Skeletal muscle tissue (tissue), 3 donors: ENCODE measurements at regions not wholly inside any gene's neighbourhood (a gene's known extent, or its start where the extent isn't known, plus 50 kb on each side); places are given as distances from the start of the nearest gene placed in this dataset.

Experiments
- H3K27ac ChIP-seq: one replicate; pipeline ENCODE4 v1.7.0; 2013; ENCODE audit warnings: mild to moderate bottlenecking, low read depth, low read length, inconsistent platforms
- H3K27me3 ChIP-seq, 3 donors: one replicate each; pipeline ENCODE4 v1.7.0; 2013; ENCODE audit warnings: low read length in 3 of 3; ENCODE audit not compliant: control insufficient read depth in 3 of 3, insufficient read depth in 3 of 3
- H3K36me3 ChIP-seq, 3 donors: one replicate each; pipeline ENCODE4 v1.7.0; 2013; ENCODE audit warnings: low read length in 3 of 3; ENCODE audit not compliant: control insufficient read depth in 3 of 3, insufficient read depth in 3 of 3
- H3K4me1 ChIP-seq, 3 donors: one replicate each; pipeline ENCODE4 v1.7.0; 2013; ENCODE audit warnings: low read length in 3 of 3, mild to moderate bottlenecking in 3 of 3; ENCODE audit not compliant: control insufficient read depth in 3 of 3, insufficient read depth in 3 of 3
- H3K4me3 ChIP-seq, 3 donors: one replicate each; pipeline ENCODE4 v1.7.0; 2013; ENCODE audit warnings: low read length in 3 of 3
- H3K9ac ChIP-seq, 3 donors: one replicate each; pipeline ENCODE4 v1.7.0; 2013; ENCODE audit warnings: low read length in 3 of 3, mild to moderate bottlenecking in 3 of 3, moderate library complexity in 2 of 3, low read depth in 1 of 3
- H3K9me3 ChIP-seq, 3 donors: one replicate each; pipeline ENCODE4 v1.7.0; 2013; ENCODE audit warnings: low read length in 3 of 3; ENCODE audit not compliant: control insufficient read depth in 3 of 3
- donor health status: Osteomylitis.

GRCh38 chr22:47921906-47922305 is 1159.5 kb downstream of the TBC1D22A start:
- no peaks in the 10 kb centered on the region for H3K4me1 ChIP-seq
- H3K27ac ChIP-seq = no peak overlapping the region
- H3K9me3 ChIP-seq = peaks cover 0 to 5% (median 0%) of the 10 kb centered on the region in 3 donors
- peaks cover 0 to 9% (median 8%) of the 10 kb centered on the region in 3 donors for H3K27me3 ChIP-seq
- no peak overlapping the region for H3K4me3 ChIP-seq
- no peaks in the 10 kb centered on the region for H3K36me3 ChIP-seq
- no peak overlapping the region for H3K9ac ChIP-seq

GRCh38 chr22:47920380-47920959 is 1158.0 kb downstream of the TBC1D22A start:
- Histone ChIP-seq H3K9me3 (peaks cover 0 to 5% (median 0%) of the 10 kb centered on the region in 3 donors), H3K27ac (no peak overlapping the region), H3K27me3 (peaks cover 0 to 9% (median 3%) of the 10 kb centered on the region in 3 donors), H3K4me3 (no peak overlapping the region), H3K9ac (no peak overlapping the region), H3K4me1 (no peaks in the 10 kb centered on the region), H3K36me3 (no peaks in the 10 kb centered on the region)

- Histone ChIP-seq H3K4me1 (no peaks in the 10 kb centered on the region), H3K27me3 (peaks cover 0 to 6% (median 2%) of the 10 kb centered on the region in 3 donors), H3K9ac (no peak overlapping the region), H3K9me3 (peaks cover 0 to 5% (median 0%) of the 10 kb centered on the region in 3 donors), H3K27ac (no peak overlapping the region), H3K36me3 (no peaks in the 10 kb centered on the region), H3K4me3 (no peak overlapping the region)
These were observed 1157.4 kb downstream of the TBC1D22A start for GRCh38 chr22:47919893-47920292.

GRCh38 chr22:47919001-47919441 is 1156.6 kb downstream of the TBC1D22A start:
- no peaks in the 10 kb centered on the region for H3K4me1 ChIP-seq
- H3K9ac ChIP-seq = no peak overlapping the region
- H3K36me3 ChIP-seq = no peaks in the 10 kb centered on the region
- peaks cover 0 to 6% (median 2%) of the 10 kb centered on the region in 3 donors for H3K27me3 ChIP-seq
- no peak overlapping the region for H3K4me3 ChIP-seq
- H3K27ac ChIP-seq = no peak overlapping the region
- peaks cover 0 to 2% (median 0%) of the 10 kb centered on the region in 3 donors for H3K9me3 ChIP-seq

GRCh38 chr22:47918276-47918921 is 1155.9 kb downstream of the TBC1D22A start:
- H3K4me3 ChIP-seq = no peak overlapping the region
- H3K4me1 ChIP-seq = no peaks in the 10 kb centered on the region
- H3K9me3 ChIP-seq = no peaks in the 10 kb centered on the region
- H3K27me3 ChIP-seq = peaks cover 0 to 6% (median 2%) of the 10 kb centered on the region in 3 donors
- no peak overlapping the region for H3K9ac ChIP-seq
- no peak overlapping the region for H3K27ac ChIP-seq
- no peaks in the 10 kb centered on the region for H3K36me3 ChIP-seq

GRCh38 chr22:47914481-47915097 is 1152.1 kb downstream of the TBC1D22A start:
- no peak overlapping the region for H3K27ac ChIP-seq
- H3K27me3 ChIP-seq = peaks cover 0 to 3% (median 2%) of the 10 kb centered on the region in 3 donors
- H3K4me1 ChIP-seq = no peaks in the 10 kb centered on the region
- no peak overlapping the region for H3K4me3 ChIP-seq
- no peaks in the 10 kb centered on the region for H3K36me3 ChIP-seq
- no peak overlapping the region for H3K9ac ChIP-seq
- peaks cover 0 to 4% (median 0%) of the 10 kb centered on the region in 3 donors for H3K9me3 ChIP-seq

- Histone ChIP-seq H3K4me1 (no peaks in the 10 kb centered on the region), H3K9ac (no peak overlapping the region), H3K27ac (no peak overlapping the region), H3K9me3 (peaks cover 0 to 2% (median 0%) of the 10 kb centered on the region in 3 donors), H3K4me3 (no peak overlapping the region), H3K27me3 (no peaks in the 10 kb centered on the region), H3K36me3 (no peaks in the 10 kb centered on the region)
These were observed 1140.3 kb downstream of the TBC1D22A start for GRCh38 chr22:47902646-47903180.

- Histone ChIP-seq H3K27ac (no peak overlapping the region), H3K27me3 (no peaks in the 10 kb centered on the region), H3K9ac (no peak overlapping the region), H3K36me3 (no peaks in the 10 kb centered on the region), H3K9me3 (peaks cover 0 to 2% (median 0%) of the 10 kb centered on the region in 3 donors), H3K4me3 (no peak overlapping the region), H3K4me1 (no peaks in the 10 kb centered on the region)
These were observed 1139.5 kb downstream of the TBC1D22A start for GRCh38 chr22:47901911-47902310.

- H3K4me3 ChIP-seq = no peak overlapping the region
- H3K9ac ChIP-seq = no peak overlapping the region
- no peak overlapping the region for H3K27ac ChIP-seq
- H3K9me3 ChIP-seq = no peaks in the 10 kb centered on the region
- H3K27me3 ChIP-seq = no peaks in the 10 kb centered on the region
- H3K4me1 ChIP-seq = no peaks in the 10 kb centered on the region
- no peaks in the 10 kb centered on the region for H3K36me3 ChIP-seq
These were observed 1137.4 kb downstream of the TBC1D22A start for GRCh38 chr22:47899894-47900293.

- H3K27me3 ChIP-seq = no peaks in the 10 kb centered on the region
- no peaks in the 10 kb centered on the region for H3K9me3 ChIP-seq
- no peak overlapping the region for H3K27ac ChIP-seq
- no peaks in the 10 kb centered on the region for H3K36me3 ChIP-seq
- no peaks in the 10 kb centered on the region for H3K4me1 ChIP-seq
- H3K9ac ChIP-seq = no peak overlapping the region
- H3K4me3 ChIP-seq = no peak overlapping the region
These were observed 1136.5 kb downstream of the TBC1D22A start for GRCh38 chr22:47898946-47899345.
